Heart left ventricle (tissue), 13 donors: ENCODE measurements at regions not wholly inside any gene's neighbourhood (a gene's known extent, or its start where the extent isn't known, plus 50 kb on each side); places are given as distances from the start of the nearest gene placed in this dataset.

Experiments used
- POLR2A ChIP-seq, 2 donors: fragments of 450-650 bp; IDR thresholded peaks; one replicate each; pipeline ENCODE4 v1.6.1; 2017; ENCODE audit warnings: antibody characterized with exemption in 2 of 2, mild to moderate bottlenecking in 2 of 2, moderate library complexity in 2 of 2
- TF ChIP-seq, protein P1 (sequence below), 12 donors: fragments of 200-600 bp; sonication (generic) in 4 of 12; IDR thresholded peaks; one replicate each; pipeline versions ENCODE4 v1.5.0 to v1.8.0; 2018 to 2022; ENCODE audit warnings: antibody characterized with exemption in 12 of 12, mild to moderate bottlenecking in 5 of 12
- donor health status: ischemic (EF 13 %, LVEDD 7.1; RV severe dilation, severe dysfunction).
- donor health status: DM: no; HTN: yes; CAD: no.
- donor health status: DM: no; HTN: no; CAD: no.
- donor health status: ischemic (EF 25% LVEDD 6.9; RV normal size, moderate dysfunction).
- donor health status: ischemic (EF 25% LVEDD 5.7; RV mildly dilated, moderate dysfunction).
- donor health status: ischemic (EF 35%, LVEDD 5.7; RV mildly dilated, moderate dysfunction).
- donor health status: nonischemic (EF 11% LVEDD 7.7; RV severe dilation, severe dysfunction).
- donor health status: DM: yes; HTN: yes; CAD: no.
- donor health status: PGD.
- donor health status: ischemic (EF 29% LVEDD 5.4; RV normal size, mild dysfunction).
- donor health status: nonischemic (EF 23%, LVEDD 6.1; RV moderate dilation, normal function).

DNA sequence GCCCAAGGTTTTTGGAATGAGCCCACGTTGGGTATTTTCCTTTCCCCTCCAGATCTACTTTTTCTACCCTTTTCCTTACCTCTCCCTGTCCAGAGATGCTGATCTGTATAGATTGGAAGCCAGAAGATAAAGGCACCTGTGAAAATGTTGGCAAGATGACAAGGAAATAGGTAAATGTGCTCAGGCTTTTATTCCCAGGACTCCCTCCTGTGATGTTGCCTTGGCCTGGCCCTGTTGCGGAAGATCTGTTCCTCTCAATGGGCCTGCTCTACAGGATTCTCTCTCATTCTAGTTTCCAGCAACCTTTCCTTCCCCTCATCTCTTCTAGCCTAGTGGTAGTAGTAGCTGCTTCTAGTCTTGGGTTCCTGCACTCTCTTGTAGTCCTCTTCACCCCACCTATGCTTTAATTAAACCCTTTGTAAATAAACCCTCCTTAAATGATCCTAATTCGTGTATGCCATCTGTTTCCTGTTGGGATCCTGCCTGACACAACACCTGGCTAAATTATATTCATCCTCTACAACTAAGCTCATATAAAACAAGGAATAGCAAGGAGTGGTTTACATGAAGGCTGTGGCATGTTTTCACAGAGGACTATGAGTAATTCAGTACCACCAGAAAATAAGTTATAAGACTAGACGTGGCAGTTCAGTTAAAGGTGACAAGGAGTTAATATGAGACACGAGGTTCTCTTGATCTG, 95.7 kb upstream of the MAOA start:
- TF ChIP-seq, protein P1, sequence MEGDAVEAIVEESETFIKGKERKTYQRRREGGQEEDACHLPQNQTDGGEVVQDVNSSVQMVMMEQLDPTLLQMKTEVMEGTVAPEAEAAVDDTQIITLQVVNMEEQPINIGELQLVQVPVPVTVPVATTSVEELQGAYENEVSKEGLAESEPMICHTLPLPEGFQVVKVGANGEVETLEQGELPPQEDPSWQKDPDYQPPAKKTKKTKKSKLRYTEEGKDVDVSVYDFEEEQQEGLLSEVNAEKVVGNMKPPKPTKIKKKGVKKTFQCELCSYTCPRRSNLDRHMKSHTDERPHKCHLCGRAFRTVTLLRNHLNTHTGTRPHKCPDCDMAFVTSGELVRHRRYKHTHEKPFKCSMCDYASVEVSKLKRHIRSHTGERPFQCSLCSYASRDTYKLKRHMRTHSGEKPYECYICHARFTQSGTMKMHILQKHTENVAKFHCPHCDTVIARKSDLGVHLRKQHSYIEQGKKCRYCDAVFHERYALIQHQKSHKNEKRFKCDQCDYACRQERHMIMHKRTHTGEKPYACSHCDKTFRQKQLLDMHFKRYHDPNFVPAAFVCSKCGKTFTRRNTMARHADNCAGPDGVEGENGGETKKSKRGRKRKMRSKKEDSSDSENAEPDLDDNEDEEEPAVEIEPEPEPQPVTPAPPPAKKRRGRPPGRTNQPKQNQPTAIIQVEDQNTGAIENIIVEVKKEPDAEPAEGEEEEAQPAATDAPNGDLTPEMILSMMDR (IDR thresholded peaks at IDR 0.05): no peak
- TF ChIP-seq POLR2A (IDR thresholded peaks at IDR 0.05): no peak
